IMR-90 (cell line): ENCODE measurements at regions not wholly inside any gene's neighbourhood (a gene's known extent, or its start where the extent isn't known, plus 50 kb on each side); places are given as distances from the start of the nearest gene placed in this dataset.

Source experiments
- ATAC-seq: fragments of 200-7000 bp; cut with Tn5 transposase; 2 replicates; pipeline ENCODE4 v1.9.1; 2020; ENCODE audit warnings: low read depth, mild to moderate bottlenecking, moderate library complexity
- BruUV-seq: library from RNA; stranded (reverse); fragments of 400-500 nt; replicated peaks from 2 replicates; lab custom pipeline; 2021; lab: Mats Ljungman, UMichigan
- CTCF ChIA-PET: fragments of 300-600 bp; formaldehyde crosslinking; extraction: SDS; loops from one replicate; lab custom pipeline; 2021; ENCODE audit warnings: antibody characterized with exemption; lab: Yijun Ruan, JAX
- POLR2A ChIA-PET: fragments of 300-600 bp; sonication (Branson Sonifier 250); formaldehyde crosslinking; loops from one replicate; lab custom pipeline; 2022; ENCODE audit warnings: antibody characterized with exemption; ENCODE audit not compliant: unreplicated experiment; lab: Charles Lee
- DNase-seq: peaks from one replicate; pipeline ENCODE4 v3.0.0; 2013
- H2AFZ ChIP-seq: replicated peaks from 2 replicates; pipeline ENCODE3; 2013; ENCODE audit warnings: low read length, mild to moderate bottlenecking; ENCODE audit not compliant: poor library complexity
- H2AK5ac ChIP-seq: 2 replicates; pipeline ENCODE4 v1.6.1; 2013; ENCODE audit warnings: low read depth, low read length, inconsistent platforms
- H2AK9ac ChIP-seq: replicated peaks from 2 replicates; pipeline ENCODE3; 2013; ENCODE audit warnings: mild to moderate bottlenecking, low read depth, low read length, moderate library complexity; ENCODE audit not compliant: poor library complexity
- H2BK120ac ChIP-seq: 2 replicates; pipeline ENCODE4 v1.6.1; 2013; ENCODE audit warnings: low read depth, low read length, inconsistent platforms
- H2BK15ac ChIP-seq: 3 replicates; pipeline ENCODE4 v1.6.1; 2013; ENCODE audit warnings: low read depth, low read length, inconsistent platforms
- H2BK20ac ChIP-seq: 2 replicates; pipeline ENCODE4 v1.6.1; 2013; ENCODE audit warnings: low read depth, mild to moderate bottlenecking, inconsistent platforms, low read length, moderate library complexity
- H2BK5ac ChIP-seq: 2 replicates; pipeline ENCODE4 v1.6.1; 2013; ENCODE audit warnings: mild to moderate bottlenecking, low read depth, low read length, inconsistent platforms; ENCODE audit not compliant: poor library complexity, severe bottlenecking
- H3K14ac ChIP-seq: replicated peaks from 2 replicates; pipeline ENCODE4 v1.6.1; 2013; ENCODE audit warnings: low read depth, low read length, inconsistent platforms
- H3K18ac ChIP-seq: 2 replicates; pipeline ENCODE4 v1.6.1; 2013; ENCODE audit warnings: low read depth, low read length, control low read depth
- H3K23ac ChIP-seq: 2 replicates; pipeline ENCODE4 v1.6.1; 2013; ENCODE audit warnings: low read depth, low read length, inconsistent platforms
- H3K27ac ChIP-seq: 2 replicates; pipeline ENCODE4 v1.5.1; 2013; ENCODE audit warnings: mild to moderate bottlenecking, control low read depth, low read length; ENCODE audit not compliant: insufficient read depth
- H3K27me3 ChIP-seq: 2 replicates; pipeline ENCODE4 v1.6.1; 2013; ENCODE audit warnings: low read length; ENCODE audit not compliant: control insufficient read depth, insufficient read depth
- H3K36me3 ChIP-seq: 2 replicates; pipeline ENCODE4 v1.6.1; 2013; ENCODE audit warnings: low read length, mixed read lengths; ENCODE audit not compliant: control insufficient read depth, insufficient read depth
- H3K4ac ChIP-seq: 2 replicates; pipeline ENCODE4 v1.6.1; 2013; ENCODE audit warnings: low read depth, low read length, inconsistent platforms
- H3K4me1 ChIP-seq: 2 replicates; pipeline ENCODE4 v1.6.1; 2013; ENCODE audit warnings: low read length, mixed read lengths; ENCODE audit not compliant: control insufficient read depth, insufficient read depth
- H3K4me2 ChIP-seq: 2 replicates; pipeline ENCODE4 v1.6.1; 2013; ENCODE audit warnings: low read depth, mild to moderate bottlenecking, control low read depth, low read length, moderate library complexity
- H3K4me3 ChIP-seq: 2 replicates; pipeline ENCODE4 v1.5.1; 2013; ENCODE audit warnings: low read depth, mild to moderate bottlenecking, control low read depth, low read length, moderate library complexity; ENCODE audit not compliant: insufficient read depth
- H3K56ac ChIP-seq: 2 replicates; pipeline ENCODE4 v1.6.1; 2013; ENCODE audit warnings: low read length, inconsistent platforms; ENCODE audit not compliant: insufficient read depth; ENCODE audit errors: extremely low read depth
- H3K79me1 ChIP-seq, 2 experiments: 2 replicates each; pipeline ENCODE4 v1.6.1; 2013; ENCODE audit warnings: low read length in 2 of 2, inconsistent platforms in 1 of 2, low read depth in 1 of 2
- H3K9ac ChIP-seq: 2 replicates; pipeline ENCODE4 v1.6.1; 2013; ENCODE audit warnings: low read depth, low read length, control low read depth
- H3K9me1 ChIP-seq: 2 replicates; pipeline ENCODE4 v1.6.1; 2013; ENCODE audit warnings: low read length, inconsistent platforms; ENCODE audit not compliant: insufficient read depth
- H3K9me3 ChIP-seq: 2 replicates; pipeline ENCODE4 v1.6.1; 2013; ENCODE audit warnings: low read length; ENCODE audit not compliant: control insufficient read depth, insufficient read depth
- H4K20me1 ChIP-seq: 2 replicates; pipeline ENCODE4 v1.6.1; 2013; ENCODE audit warnings: low read length, inconsistent platforms; ENCODE audit not compliant: insufficient read depth
- H4K5ac ChIP-seq: 2 replicates; pipeline ENCODE4 v1.6.1; 2013; ENCODE audit warnings: mild to moderate bottlenecking, low read depth, low read length, control low read depth
- H4K8ac ChIP-seq, 2 experiments: 2 replicates each; pipeline ENCODE4 v1.6.1; 2013; ENCODE audit warnings: low read depth in 2 of 2, low read length in 2 of 2, control low read depth in 1 of 2, inconsistent platforms in 1 of 2
- H4K91ac ChIP-seq: 2 replicates; pipeline ENCODE4 v1.6.1; 2013; ENCODE audit warnings: low read depth, low read length, inconsistent platforms; ENCODE audit not compliant: insufficient read depth
- BHLHE40 ChIP-seq: fragments of 150-350 bp; IDR thresholded peaks from 2 replicates; pipeline ENCODE4 v1.6.1; 2016; ENCODE audit warnings: mild to moderate bottlenecking, low read depth, low read length
- CEBPB ChIP-seq: IDR thresholded peaks from 2 replicates; pipeline ENCODE4 v1.6.1; 2012; ENCODE audit warnings: low read depth, low read length, improper control_type of control experiment
- CHD1 ChIP-seq: IDR thresholded peaks from 2 replicates; pipeline ENCODE4 v1.6.1; 2012; ENCODE audit warnings: low read depth, low read length, improper control_type of control experiment
- FOS ChIP-seq: fragments of 150-350 bp; IDR thresholded peaks from 2 replicates; pipeline ENCODE4 v1.6.1; 2016; ENCODE audit warnings: low read depth, low read length
- MAFK ChIP-seq: IDR thresholded peaks from 2 replicates; pipeline ENCODE4 v1.6.1; 2012; ENCODE audit warnings: low read depth, low read length, improper control_type of control experiment
- MAZ ChIP-seq: IDR thresholded peaks from 2 replicates; pipeline ENCODE4 v1.6.1; 2012; ENCODE audit warnings: low read depth, mild to moderate bottlenecking, low read length, improper control_type of control experiment, moderate library complexity, borderline replicate concordance
- MXI1 ChIP-seq: IDR thresholded peaks from 2 replicates; pipeline ENCODE4 v1.6.1; 2012; ENCODE audit warnings: low read depth, mild to moderate bottlenecking, low read length, moderate library complexity, borderline replicate concordance
- NFE2L2 ChIP-seq: fragments of 150-350 bp; IDR thresholded peaks from 2 replicates; pipeline ENCODE4 v1.6.1; 2016; ENCODE audit warnings: low read depth, mild to moderate bottlenecking, low read length
- POLR2A ChIP-seq: IDR thresholded peaks from 2 replicates; pipeline ENCODE4 v1.6.1; 2012; ENCODE audit warnings: mild to moderate bottlenecking, low read depth, low read length
- RAD21 ChIP-seq: IDR thresholded peaks from 2 replicates; pipeline ENCODE4 v1.6.1; 2012; ENCODE audit warnings: low read length, improper control_type of control experiment
- RFX5 ChIP-seq: IDR thresholded peaks from 2 replicates; pipeline ENCODE4 v1.8.0; 2012; ENCODE audit warnings: low read depth, mild to moderate bottlenecking, low read length, moderate library complexity
- SMC3 ChIP-seq: fragments of 150-350 bp; IDR thresholded peaks from 2 replicates; pipeline ENCODE4 v1.6.1; 2016; ENCODE audit warnings: low read depth, mild to moderate bottlenecking, antibody characterized with exemption, low read length, moderate library complexity
- WGBS, 2 experiments: methylation state at CpG; one replicate each; pipeline versions ENCODE4 v1.1.5 to v1.1.7; 2013; ENCODE audit warnings: missing lambda C conversion rate in 2 of 2; ENCODE audit not compliant: insufficient read length in 1 of 2; ENCODE audit errors: extremely low coverage in 2 of 2; 5-methylcytosine and 5-hydroxymethylcytosine counted together
- dilution Hi-C: fragments of 300-500 bp; cut with HindIII; formaldehyde crosslinking; loops from one replicate; pipeline ENCODE4 v1.14.3; 2018; ENCODE audit warnings: low sequenced_read_pairs; ENCODE audit not compliant: unreplicated experiment
- in situ Hi-C: fragments of 300-500 bp; cut with MboI; formaldehyde crosslinking; loops from 3 replicates; pipeline ENCODE4 v1.14.3; 2019; ENCODE audit warnings: low sequenced_read_pairs, inconsistent platforms, mixed read lengths
- intact Hi-C: fragments of 100-400 bp; cut with micrococcal nuclease; formaldehyde crosslinking; loops from 2 replicates; pipeline ENCODE4 v1.10.0; 2022
- TF ChIP-seq, protein P1 (sequence below): fragments of 150-350 bp; IDR thresholded peaks from 2 replicates; pipeline ENCODE4 v1.6.1; 2017; ENCODE audit warnings: mild to moderate bottlenecking, antibody characterized with exemption, low read length, low read depth

GRCh38 chr1:198957044-198957443, 318.2 kb downstream of the PTPRC start:
- Histone ChIP-seq H4K8ac (no peak overlapping the region), H2BK120ac (no peak overlapping the region), H3K14ac (no peak overlapping the region), H3K9me3 (no peaks in the 10 kb centered on the region), H3K4me1 (no peaks in the 10 kb centered on the region), H3K79me1 (no peaks in the 10 kb centered on the region), H3K4ac (no peak overlapping the region), H3K36me3 (no peaks in the 10 kb centered on the region), H2BK5ac (no peak overlapping the region), H3K9me1 (no peaks in the 10 kb centered on the region), H3K56ac (no peak overlapping the region), H4K91ac (no peak overlapping the region), H2AK9ac (no peak overlapping the region), H4K5ac (no peak overlapping the region), H3K18ac (no peak overlapping the region), H4K20me1 (no peaks in the 10 kb centered on the region), H2AFZ (no peak overlapping the region), H2BK20ac (no peak overlapping the region), H2BK15ac (no peak overlapping the region), H3K23ac (no peak overlapping the region), H3K9ac (no peak overlapping the region), H3K27me3 (no peaks in the 10 kb centered on the region), H2AK5ac (no peak overlapping the region), H3K4me3 (no peak overlapping the region), H3K4me2 (no peak overlapping the region), H3K27ac (no peak overlapping the region)
- dilution Hi-C loops, result no loop called here
- ChIA-PET CTCF (no interaction called here), POLR2A (no interaction called here)
- TF ChIP-seq BHLHE40, result no peak
- no peak for TF ChIP-seq NFE2L2
- no peak for TF ChIP-seq CHD1
- TF ChIP-seq MXI1, result no peak
- TF ChIP-seq RAD21, result no peak
- TF ChIP-seq, protein P1, sequence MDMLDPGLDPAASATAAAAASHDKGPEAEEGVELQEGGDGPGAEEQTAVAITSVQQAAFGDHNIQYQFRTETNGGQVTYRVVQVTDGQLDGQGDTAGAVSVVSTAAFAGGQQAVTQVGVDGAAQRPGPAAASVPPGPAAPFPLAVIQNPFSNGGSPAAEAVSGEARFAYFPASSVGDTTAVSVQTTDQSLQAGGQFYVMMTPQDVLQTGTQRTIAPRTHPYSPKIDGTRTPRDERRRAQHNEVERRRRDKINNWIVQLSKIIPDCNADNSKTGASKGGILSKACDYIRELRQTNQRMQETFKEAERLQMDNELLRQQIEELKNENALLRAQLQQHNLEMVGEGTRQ, result no peak
- TF ChIP-seq RFX5, result no peak
- no peak for TF ChIP-seq CEBPB
- no peak for TF ChIP-seq MAZ
- no peak for TF ChIP-seq MAFK
- TF ChIP-seq FOS, result no peak
- TF ChIP-seq SMC3, result no peak
- TF ChIP-seq POLR2A, result no peak
- no peak for DNase-seq
- no peak for ATAC-seq
- no CpG with 5 or more reads among the region's 1 CpG for WGBS, 2 experiments
- in situ Hi-C loops, result no loop called here
- intact Hi-C loops, result no loop called here
- no TSS peak for BruUV-seq
